Stimulated activated CD4-positive, alpha-beta T cell treated with anti-CD3 and anti-CD28 coated beads, Interleukin-15, amount 100 ng/mL, for 48 hours (primary cell): ENCODE measurements at regions not wholly inside any gene's neighbourhood (a gene's known extent, or its start where the extent isn't known, plus 50 kb on each side); places are given as distances from the start of the nearest gene placed in this dataset.

Experiments used
- DNase-seq, 2 donors: peaks; one replicate each; pipeline ENCODE4 v3.0.0-alpha.2; 2020; ENCODE audit warnings: low read depth in 2 of 2

DNA sequence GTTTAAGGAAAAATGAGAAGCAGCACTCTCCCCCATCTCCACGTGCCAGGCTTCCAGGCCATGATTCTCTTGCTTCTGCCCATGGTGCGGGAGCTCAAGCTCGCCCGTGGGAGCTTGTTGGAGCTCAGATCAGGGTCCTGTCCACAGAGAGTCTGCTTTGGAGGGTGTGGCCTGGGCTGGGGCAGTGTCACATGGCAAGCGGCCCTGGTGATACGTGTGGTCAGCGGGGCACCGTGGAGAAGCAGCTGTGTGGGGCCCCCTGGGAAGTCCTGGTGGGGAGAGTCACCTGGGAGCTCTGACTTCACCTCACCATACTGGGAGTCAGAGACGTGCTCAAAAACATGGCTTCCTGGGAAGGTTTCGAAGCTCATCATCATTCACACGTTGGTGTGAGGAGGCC, 275.3 kb downstream of the GADD45G start:
- no peak for DNase-seq

DNA sequence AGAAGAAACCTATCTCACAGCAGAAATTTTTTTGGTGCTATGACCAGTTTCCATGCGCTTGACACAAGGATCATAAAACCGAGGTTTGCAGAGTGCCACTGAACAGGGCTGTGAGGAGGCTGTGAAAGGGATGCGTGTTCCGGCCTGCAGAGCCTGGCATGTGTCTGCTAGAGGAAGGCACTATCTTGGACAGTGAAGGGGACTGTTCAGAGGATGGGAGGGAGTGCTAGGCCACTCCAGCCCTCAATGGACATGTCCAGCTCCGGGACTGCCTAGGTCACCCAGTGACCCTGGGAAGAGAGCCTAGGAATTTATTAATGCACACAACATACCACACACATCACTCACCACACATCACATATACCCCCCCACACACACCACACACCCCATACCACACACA, 275.9 kb downstream of the GADD45G start:
- DNase-seq: no peak

DNA sequence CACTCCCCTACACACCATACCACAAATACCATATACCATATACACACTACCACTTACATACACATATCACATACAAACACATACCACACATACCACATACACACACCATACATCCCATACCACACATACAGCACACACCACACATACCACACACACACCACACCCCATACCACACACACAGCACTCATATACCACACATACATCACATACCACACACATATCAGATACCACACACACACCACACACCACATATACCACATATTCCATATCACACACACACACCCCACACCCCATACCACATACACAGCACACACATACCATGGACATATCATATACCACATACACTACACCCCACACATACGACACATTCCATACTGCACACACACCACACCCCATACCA, 276.6 kb downstream of the GADD45G start:
- no peak for DNase-seq

DNA sequence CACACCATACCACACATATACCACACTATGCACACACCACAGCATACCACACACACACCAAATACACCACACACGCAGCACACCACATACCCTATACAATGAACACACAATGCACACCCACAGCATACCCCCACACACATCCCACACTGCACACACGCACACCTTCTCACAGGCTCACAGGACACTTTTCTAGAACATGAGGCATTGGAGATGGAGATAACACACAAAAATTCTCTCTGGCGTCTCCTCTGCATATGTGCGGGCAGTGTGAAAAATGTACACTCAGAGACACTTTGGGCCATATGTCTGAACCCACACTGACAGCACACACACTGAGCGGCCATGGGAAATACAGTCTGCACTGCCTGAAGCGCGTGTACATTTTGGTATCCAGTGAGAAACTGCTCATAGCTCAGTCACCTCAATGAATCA, 278.1 kb downstream of the GADD45G start:
- DNase-seq: no peak

DNA sequence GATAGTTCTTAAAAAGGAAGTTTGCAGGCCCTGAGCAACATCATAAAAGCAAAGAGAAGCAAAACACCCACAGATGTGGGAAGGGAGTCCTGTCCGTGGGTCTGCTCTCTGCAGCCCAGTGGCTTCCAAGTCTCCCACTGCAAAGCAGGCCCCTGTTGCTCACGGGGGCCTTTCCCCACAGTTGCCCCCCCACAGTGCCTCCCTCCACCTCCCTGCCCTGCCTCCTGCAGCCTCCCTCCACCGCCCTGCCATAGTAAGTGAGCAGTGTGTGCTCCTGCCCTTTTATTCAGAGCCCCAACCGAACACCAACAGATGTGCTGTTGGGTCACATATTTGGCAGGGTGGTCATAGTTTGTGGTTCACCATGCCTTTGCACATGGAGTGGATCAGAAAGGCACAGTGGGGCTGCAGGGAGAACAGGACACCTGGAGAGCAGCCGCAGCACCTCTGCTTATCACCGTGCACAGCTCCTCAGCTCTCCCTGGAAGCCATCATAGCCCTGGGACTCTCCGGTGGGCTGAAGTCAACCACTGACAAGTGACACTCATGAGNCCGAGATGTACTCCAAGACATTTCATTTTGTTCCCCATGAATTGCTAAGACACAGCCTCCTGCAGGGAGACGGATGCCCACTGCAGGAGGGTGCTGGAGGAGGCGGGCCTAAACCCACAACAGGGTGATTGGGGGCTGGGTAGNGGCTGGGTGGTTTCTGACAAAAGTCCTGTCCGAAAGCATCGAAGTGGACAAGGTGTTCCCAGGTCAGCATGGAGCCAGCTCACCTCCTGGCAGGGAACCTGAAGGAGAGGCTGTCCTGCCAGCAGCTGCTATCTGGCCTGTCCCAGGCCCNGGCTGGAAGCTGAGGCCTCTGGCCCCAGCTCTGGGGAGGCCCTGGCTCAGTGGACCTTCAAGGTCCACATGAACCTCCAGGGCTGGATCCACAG, 278.9 kb downstream of the GADD45G start:
- no peak for DNase-seq

DNA sequence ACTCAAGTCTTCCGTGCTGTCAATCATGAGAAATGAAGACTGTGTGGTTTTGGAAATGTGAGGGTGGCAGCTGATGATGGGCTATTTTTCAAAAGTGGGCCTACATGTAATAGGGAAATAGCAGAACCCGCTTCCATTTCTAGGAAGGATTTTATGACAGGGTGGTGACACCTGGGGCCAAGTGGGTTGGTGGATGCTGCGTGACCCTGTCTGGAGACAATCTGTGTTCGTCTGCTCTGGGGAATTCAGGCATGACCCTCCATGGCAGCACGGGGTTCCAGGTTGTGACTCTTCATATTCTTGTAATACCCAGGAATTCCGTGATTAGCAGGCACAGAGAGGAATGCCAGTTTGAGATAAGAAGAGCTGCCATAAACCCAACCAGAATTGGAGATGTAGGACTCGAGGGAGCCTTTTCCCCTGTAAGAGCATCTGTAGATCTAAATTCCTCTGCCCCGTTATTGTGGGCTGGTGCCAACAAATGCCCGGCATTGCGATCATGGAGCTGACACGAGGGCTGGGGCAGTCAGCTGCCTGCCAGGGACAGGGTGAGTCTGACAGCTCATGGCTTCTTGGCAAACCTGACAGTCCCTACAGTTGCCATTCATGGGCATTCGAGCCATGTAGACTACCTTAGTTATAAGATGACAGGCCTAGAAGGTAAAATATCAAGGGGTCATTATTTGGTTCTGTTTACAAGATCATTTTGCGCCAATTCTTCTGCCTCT, 279.7 kb downstream of the GADD45G start:
- DNase-seq: no peak

DNA sequence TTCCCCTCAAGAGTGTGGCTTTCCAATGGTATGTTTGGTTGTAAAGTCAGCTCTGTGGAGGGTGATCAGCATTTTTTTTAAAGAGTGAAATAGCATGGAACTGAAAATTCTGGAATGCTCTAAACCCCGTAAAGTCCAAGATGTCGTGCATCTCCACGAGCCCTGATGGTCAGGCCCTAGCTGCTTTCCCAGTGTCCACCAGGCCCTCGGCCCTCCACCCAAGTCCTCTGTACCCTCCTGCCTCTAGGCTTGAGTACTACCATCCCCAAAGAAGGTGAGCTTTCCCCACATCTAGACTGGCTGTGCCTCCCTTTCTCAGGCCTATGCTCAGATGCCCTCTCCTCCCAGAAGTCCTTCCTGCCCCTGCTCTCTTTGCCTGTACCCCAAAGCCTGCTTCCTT, 280.3 kb downstream of the GADD45G start:
- no peak for DNase-seq

DNA sequence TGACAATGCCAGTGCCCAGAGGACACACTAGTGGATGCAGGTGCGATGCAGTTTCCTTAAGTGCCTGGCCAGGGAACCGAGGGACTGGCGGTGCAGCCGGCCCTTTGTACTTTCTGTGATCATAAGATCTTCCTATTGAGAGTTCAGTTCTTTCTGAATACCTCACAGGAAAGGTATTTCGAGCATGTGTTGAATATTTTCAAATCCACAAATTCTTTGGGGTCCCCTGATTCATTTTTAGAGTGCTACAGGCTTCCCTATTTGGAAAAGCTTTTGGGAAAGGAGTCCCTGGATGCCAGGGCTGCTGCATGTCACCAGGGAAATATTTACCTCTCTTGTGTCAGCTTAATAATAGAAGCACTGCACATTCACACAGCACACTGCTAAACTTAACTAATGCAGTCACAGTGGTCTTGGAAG, 281.5 kb downstream of the GADD45G start:
- DNase-seq: no peak

DNA sequence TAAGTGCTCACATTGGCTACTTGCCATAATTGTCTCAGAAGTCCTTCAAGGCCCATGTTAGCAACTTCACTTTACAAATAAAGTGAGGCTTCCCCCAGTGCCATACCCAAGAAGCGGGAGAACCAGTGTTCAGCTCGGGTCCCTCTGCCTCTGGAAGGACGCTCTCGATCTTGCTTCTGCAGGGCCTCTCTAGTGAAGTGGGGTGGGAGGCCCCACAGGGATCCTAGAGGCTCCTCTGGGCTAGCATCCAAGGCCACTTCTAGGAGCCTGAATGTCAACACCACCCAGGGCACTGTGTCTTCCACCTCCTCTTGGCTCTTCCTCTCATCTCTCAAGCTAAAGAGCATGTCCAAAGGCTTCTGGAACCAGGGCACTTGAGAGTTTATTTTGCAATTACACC, 282.5 kb downstream of the GADD45G start:
- DNase-seq: no peak

DNA sequence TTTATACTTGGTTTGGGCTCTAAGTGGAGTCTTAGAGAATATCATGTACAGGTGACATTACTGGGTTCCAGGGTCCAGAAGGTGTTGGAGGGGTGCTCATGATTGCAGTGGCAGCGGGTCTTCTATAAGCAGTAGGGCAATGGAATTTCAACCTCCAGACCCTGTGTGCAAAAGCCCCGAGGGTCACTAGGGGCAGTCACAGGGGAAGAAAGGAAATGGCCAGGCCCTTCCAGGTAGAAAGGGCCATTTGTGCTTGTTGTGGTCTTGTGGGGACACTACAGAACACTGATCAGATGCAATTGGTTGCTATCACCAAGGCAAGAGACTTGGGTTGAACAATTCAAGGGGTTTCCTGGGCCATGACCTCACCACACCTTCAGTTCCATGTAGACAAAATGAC, 283.4 kb downstream of the GADD45G start:
- no peak for DNase-seq

DNA sequence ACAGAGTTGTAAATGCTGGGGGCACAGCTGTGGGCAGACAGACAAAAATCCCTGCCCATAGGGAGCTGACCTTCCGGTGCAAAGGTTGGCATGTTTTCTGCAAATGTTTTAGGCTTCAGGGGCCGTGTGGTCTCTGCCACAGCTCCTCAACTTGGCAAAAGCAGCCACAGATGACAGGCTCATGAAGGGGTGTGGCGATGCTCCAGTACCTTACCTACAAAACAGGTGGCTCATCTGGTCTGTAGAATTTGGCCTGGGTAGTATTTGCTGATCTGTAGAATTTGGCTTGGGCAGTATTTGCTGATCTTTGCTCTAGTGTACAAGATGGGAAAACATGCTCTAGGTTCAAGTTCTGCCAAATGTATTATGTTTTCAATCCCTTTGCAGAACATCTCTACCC, 283.9 kb downstream of the GADD45G start:
- no peak for DNase-seq

DNA sequence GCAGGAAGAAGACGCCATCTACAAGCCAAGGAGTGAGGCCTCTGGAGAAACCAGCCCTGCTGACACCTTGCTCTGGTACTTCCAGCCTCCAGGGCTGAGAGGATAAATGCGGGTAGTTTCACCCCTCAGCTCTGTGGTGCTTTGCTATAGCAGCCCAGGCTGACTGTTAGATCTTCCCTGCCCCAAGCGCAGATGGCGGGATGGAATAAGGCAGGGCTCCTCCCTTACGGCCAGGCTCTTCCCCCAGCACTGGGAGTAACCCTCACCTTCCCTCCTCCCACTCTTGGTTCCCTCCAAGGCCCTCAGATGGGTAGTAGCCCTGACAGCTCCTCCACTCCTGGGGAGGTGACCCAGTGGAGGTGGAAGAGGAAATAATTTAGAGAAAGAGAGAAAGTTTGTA, 285.1 kb downstream of the GADD45G start:
- no peak for DNase-seq

DNA sequence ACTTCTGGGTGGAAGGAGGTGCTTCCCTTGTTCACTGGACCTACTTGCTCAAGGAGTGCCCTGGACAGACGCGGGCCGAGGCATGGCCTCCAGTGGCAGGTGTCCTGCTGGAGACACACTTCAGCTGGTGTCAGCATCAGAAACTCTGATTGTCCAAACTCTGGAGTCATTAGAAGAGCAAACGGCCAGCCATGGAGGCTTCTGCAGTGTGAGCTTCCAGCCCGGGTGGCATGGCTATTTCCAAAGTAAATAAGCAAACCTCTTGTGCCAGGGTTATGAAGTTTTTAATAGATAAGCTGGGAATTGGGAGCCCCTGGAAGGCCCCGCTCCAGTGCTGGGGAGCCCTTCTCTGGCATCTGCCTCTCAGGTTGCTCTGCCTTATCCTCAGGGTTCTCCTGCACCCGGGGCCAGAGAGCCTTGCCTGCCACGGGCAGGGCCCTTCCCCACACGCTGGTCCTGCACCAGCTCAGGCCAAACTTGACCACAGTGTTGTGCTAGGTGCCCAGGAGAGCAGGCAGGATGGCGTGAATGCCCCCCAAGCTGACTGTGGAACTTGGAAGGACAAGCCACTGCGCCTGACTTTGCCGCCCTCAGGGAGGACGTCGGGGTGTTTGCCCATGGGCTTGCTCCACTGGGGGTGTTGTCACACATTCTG, 285.6 kb downstream of the GADD45G start:
- DNase-seq: no peak

DNA sequence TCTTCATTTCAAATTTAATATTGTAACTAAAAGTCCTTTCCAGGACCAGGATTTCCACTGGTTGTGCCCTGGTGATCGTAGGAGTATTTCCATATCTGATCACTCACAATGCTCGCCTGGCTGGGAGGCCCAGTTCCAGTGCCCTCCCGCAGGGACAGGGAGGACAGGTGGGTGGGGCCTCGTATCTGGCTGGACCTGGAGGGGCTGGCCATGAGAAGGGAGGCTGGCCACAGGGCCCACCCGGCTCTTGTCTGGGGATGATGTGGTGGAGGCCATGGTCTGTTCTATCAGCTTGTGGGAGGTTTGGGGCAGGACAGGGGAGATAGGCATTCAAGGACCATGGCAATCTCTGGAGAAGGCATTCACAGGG, 286.4 kb downstream of the GADD45G start:
- no peak for DNase-seq

DNA sequence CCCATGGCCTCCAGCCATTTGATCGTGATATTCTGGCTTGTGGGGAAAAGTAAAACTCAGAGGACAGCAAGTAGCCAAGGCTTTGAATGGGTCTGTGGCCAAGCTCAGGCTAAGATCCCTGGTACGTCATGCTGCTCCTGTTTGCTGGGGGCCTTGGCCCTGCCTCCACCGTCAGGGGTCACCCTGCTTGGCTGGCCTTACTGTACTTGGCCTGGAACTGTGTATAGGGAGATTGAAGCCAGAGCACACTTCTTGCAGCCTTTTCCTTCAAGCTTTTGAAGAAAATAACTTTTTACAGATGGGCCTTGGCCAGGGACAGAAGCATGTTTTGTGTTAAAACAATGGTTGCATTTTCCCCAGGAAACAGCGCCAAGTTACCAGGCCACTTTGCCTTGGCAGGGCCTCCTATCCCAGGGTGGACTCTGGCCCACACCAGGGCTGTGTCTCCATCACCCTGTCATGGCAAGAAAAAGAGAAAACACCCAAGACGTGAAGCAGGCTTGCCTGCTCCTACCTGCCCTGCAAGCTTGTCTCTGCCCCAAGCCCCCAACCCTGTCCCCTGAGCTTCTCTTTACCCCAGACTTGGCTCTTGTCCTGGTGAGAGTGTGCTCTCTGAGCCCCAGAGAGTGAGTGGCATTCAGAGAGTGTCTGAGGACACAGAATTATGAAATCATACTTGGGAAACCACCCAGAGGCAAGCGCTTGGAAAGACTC, 286.9 kb downstream of the GADD45G start:
- DNase-seq: no peak

DNA sequence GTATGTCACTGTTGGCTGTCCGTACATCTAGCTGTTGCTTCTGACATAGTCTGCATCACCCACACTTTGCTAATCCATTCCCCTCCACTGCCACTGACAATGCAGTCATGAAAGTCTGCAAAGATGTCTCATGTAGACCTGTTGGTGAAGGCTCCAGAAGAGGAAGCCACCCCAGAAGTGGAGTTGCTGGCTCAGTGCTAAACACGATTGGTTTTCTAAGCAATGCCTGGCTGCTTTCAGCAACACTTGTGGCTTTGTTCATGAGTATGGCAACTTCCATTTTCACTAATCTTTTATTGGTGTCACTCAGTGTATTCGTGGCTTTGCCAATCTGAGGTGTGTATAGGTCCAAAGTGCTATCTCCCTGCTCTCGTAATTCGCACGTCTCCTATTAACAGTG, 288.1 kb downstream of the GADD45G start:
- DNase-seq: no peak

DNA sequence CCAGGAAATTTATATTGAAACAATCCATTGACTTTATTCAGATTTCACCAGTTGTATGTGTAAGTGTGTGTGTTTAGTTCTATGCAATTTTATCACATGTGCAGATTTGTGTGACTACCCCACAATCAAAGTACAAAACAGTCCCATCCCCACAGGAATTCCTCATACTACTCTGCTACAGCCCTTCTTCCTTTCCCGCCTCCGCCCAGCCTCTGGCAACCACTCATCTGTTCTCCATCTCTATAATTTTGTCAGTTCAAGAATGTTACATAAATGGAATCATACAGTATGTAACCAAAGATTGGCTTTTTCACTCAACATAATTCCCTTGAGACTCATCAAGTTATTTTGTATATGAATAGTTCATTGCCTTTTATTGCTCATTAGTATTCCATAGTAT, 289.1 kb downstream of the GADD45G start:
- no peak for DNase-seq

DNA sequence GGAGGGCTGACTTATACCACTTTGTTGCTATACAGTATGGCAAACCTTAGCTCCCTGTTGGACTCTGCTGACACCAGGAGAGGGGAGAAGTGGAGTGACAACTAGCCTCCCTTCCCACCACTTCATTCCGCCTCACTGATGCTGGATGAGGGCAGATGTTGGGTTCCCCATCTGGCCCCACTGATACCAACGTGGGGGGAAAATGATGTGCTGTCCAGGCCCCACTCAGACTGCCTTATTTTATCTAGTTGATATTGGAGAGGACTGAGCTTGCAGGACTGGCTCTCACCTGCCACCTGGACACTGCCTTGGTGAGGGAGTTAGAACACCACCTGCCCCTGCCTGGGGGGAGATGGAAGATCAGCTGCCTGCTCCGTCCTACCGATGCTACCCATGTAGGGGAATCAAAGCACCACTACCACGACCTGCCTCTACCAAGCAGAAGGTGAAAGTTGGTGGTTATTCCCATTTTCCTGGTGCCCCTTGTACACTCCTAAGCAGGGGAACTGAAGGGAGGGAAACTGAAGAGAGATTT, 292.1 kb downstream of the GADD45G start:
- no peak for DNase-seq

DNA sequence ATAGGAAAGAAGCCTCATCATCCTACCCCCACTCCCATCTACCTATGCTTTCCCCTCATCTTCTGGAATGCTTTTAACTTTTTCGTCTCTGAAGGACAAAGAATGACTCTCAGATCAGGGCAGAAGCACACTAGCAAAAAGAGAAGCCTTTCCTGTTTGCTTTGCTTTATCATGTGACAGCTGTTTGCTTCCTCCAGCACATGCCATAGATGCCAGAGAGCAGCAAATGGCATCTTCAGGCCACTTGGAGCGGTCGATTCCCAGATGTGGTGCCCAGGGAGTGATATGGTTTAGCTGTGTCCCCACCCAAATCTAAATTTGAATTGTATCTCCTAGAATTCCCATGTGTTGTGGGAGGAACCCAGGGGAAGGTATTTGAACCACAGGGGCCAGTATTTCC, 294.8 kb downstream of the GADD45G start:
- no peak for DNase-seq

DNA sequence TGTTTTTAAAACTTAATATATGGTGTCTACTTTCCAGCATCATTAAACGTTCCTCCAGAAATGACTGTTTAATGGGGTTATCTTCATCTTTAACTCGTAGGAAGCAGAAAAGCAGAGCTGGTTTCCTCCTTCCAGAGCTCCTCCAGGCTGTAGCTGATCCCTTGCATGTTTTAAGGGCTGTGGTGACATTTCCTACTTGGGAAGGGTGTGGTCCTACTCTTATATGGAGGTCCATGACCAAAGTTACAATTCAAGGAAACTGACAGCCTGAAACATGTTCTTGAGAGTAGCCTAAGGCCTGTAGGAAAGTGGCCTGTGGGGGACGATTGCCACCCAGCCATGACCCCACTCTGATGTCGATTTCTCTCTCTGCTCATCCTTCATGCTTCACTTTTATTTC, 297.1 kb downstream of the GADD45G start:
- no peak for DNase-seq

DNA sequence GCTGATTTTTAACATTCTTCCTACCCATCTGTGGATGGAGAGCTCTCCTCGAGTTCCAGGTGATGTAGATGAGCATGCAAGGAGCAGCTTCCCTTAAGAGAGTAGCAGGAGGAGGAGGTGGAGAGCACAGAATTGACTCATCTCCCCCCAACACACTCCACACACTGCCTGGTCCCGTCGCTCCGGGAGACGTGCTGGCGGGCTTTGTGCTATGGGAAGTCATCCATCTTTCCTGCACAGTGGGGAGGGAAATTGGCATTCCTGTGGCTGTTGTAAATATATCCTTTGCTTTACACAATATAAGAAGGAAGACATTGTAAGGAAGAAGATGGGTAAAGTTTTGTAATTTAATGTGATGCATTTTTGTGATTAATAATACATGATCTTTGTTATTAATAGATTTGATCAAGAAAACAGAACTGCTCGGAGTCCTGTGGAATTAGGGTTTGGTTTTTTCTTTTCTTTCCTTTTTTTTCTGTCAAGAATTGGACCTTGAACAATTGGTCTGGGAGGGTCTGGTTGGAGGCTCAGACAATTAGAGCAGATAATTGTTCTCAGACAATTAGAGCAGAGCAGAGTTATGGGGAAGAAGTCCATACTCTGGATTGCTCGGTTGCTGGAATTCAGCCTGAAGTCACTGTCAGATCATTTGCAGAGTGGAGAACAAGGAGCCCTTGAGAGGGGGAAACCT, 297.8 kb downstream of the GADD45G start:
- no peak for DNase-seq
